ENCODE measurements at regions not wholly inside any gene's neighbourhood (a gene's known extent, or its start where the extent isn't known, plus 50 kb on each side); places are given as distances from the start of the nearest gene placed in this dataset.

GRCh38 chr11:128355558-128355957 is 231.8 kb downstream of the ETS1 start:
- Histone ChIP-seq H3K4me1 (ENCODE audit: low read length) (peaks cover 7% of the 10 kb centered on the region), H3K4me2 (ENCODE audit: low read length) (no peak overlapping the region), H3K79me2 (ENCODE audit: low read length) (no peaks in the 10 kb centered on the region), H4K20me1 (ENCODE audit: insufficient read depth, low read length) (no peaks in the 10 kb centered on the region), H3K4me3 (ENCODE audit: low read length) (no peak overlapping the region), H3K9me3 (ENCODE audit: insufficient read depth, low read length) (no peaks in the 10 kb centered on the region), H3K9ac (ENCODE audit: low read length) (no peak overlapping the region), H3K27me3 (ENCODE audit: low read depth, low read length) (no peaks in the 10 kb centered on the region), H2AFZ (ENCODE audit: low read depth, low read length) (no peak overlapping the region), H3K27ac (ENCODE audit: low read length) (no peak overlapping the region), H3K36me3 (replicated peaks; ENCODE audit: low read depth, low read length) (no peaks in the 10 kb centered on the region)
- TF ChIP-seq EZH2phosphoT487 (IDR thresholded peaks at IDR 0.05; ENCODE audit: low read depth) (no peak), CTCF (IDR thresholded peaks at IDR 0.05; ENCODE audit: low read depth, low read length) (no peak)

- no peak overlapping the region for H2AFZ ChIP-seq (ENCODE audit: low read depth, low read length)
- TF ChIP-seq EZH2phosphoT487 (IDR thresholded peaks at IDR 0.05; ENCODE audit: low read depth) (no peak), CTCF (IDR thresholded peaks at IDR 0.05; ENCODE audit: low read depth, low read length) (no peak)
- no peak overlapping the region for H3K4me3 ChIP-seq (ENCODE audit: low read length)
- H4K20me1 ChIP-seq (ENCODE audit: insufficient read depth, low read length): no peaks in the 10 kb centered on the region
- H3K9me3 ChIP-seq (ENCODE audit: insufficient read depth, low read length): no peaks in the 10 kb centered on the region
- H3K9ac ChIP-seq (ENCODE audit: low read length): no peak overlapping the region
- no peak overlapping the region for H3K4me2 ChIP-seq (ENCODE audit: low read length)
- peaks cover 7% of the 10 kb centered on the region for H3K4me1 ChIP-seq (ENCODE audit: low read length)
- no peaks in the 10 kb centered on the region for H3K36me3 ChIP-seq (replicated peaks; ENCODE audit: low read depth, low read length)
- H3K27ac ChIP-seq (ENCODE audit: low read length): no peak overlapping the region
- H3K79me2 ChIP-seq (ENCODE audit: low read length): no peaks in the 10 kb centered on the region
- H3K27me3 ChIP-seq (ENCODE audit: low read depth, low read length): no peaks in the 10 kb centered on the region
Observed at GRCh38 chr11:128354476-128354875, 232.9 kb downstream of the ETS1 start.

GRCh38 chr11:128351168-128351567 is 236.2 kb downstream of the ETS1 start:
- Histone ChIP-seq H3K9me3 (ENCODE audit: insufficient read depth, low read length) (no peaks in the 10 kb centered on the region), H2AFZ (ENCODE audit: low read depth, low read length) (no peak overlapping the region), H3K27me3 (ENCODE audit: low read depth, low read length) (no peaks in the 10 kb centered on the region), H3K4me3 (ENCODE audit: low read length) (no peak overlapping the region), H3K79me2 (ENCODE audit: low read length) (no peaks in the 10 kb centered on the region), H3K4me1 (ENCODE audit: low read length) (peaks cover 10% of the 10 kb centered on the region), H3K4me2 (ENCODE audit: low read length) (no peak overlapping the region), H3K9ac (ENCODE audit: low read length) (no peak overlapping the region), H3K27ac (ENCODE audit: low read length) (no peak overlapping the region), H4K20me1 (ENCODE audit: insufficient read depth, low read length) (no peaks in the 10 kb centered on the region), H3K36me3 (replicated peaks; ENCODE audit: low read depth, low read length) (no peaks in the 10 kb centered on the region)
- TF ChIP-seq CTCF (IDR thresholded peaks at IDR 0.05; ENCODE audit: low read depth, low read length): no peak
- TF ChIP-seq EZH2phosphoT487 (IDR thresholded peaks at IDR 0.05; ENCODE audit: low read depth): no peak

- TF ChIP-seq CTCF (IDR thresholded peaks at IDR 0.05; ENCODE audit: low read depth, low read length) (no peak), EZH2phosphoT487 (IDR thresholded peaks at IDR 0.05; ENCODE audit: low read depth) (no peak)
- Histone ChIP-seq H3K9me3 (ENCODE audit: insufficient read depth, low read length) (no peaks in the 10 kb centered on the region), H3K4me3 (ENCODE audit: low read length) (no peak overlapping the region)
Observed at GRCh38 chr11:128349650-128350299, 237.6 kb downstream of the ETS1 start.

More at GRCh38 chr11:128349650-128350299, 237.6 kb downstream of the ETS1 start:
- Histone ChIP-seq H3K36me3 (replicated peaks; ENCODE audit: low read depth, low read length) (no peaks in the 10 kb centered on the region), H3K27me3 (ENCODE audit: low read depth, low read length) (no peaks in the 10 kb centered on the region), H3K9ac (ENCODE audit: low read length) (no peak overlapping the region), H3K79me2 (ENCODE audit: low read length) (no peaks in the 10 kb centered on the region), H3K27ac (ENCODE audit: low read length) (no peak overlapping the region), H3K4me1 (ENCODE audit: low read length) (peaks cover 10% of the 10 kb centered on the region), H2AFZ (ENCODE audit: low read depth, low read length) (no peak overlapping the region), H3K4me2 (ENCODE audit: low read length) (no peak overlapping the region), H4K20me1 (ENCODE audit: insufficient read depth, low read length) (no peaks in the 10 kb centered on the region)

All from OCI-LY3 (cell line).